Stimulated activated CD8-positive, alpha-beta memory T cell treated with anti-CD3 and anti-CD28 coated beads, Interleukin-12 subunit alpha, Interleukin-12 subunit beta, amount 100 ng/mL, for 24 hours (primary cell): ENCODE measurements at regions not wholly inside any gene's neighbourhood (a gene's known extent, or its start where the extent isn't known, plus 50 kb on each side); places are given as distances from the start of the nearest gene placed in this dataset.

Source experiments
- DNase-seq: peaks from one replicate; pipeline ENCODE4 v3.0.0-alpha.2; 2020; ENCODE audit errors: extremely low read depth

GRCh38 chr9:79140751-79141150 lies 431.0 kb upstream of the TLE4 start:
- no peak for DNase-seq

GRCh38 chr9:79143211-79143610 lies 428.6 kb upstream of the TLE4 start:
- no peak for DNase-seq

GRCh38 chr9:79145442-79145841 lies 426.3 kb upstream of the TLE4 start:
- DNase-seq: no peak

GRCh38 chr9:79149585-79149984 lies 422.2 kb upstream of the TLE4 start:
- no peak for DNase-seq

GRCh38 chr9:79151791-79152190 lies 420.0 kb upstream of the TLE4 start:
- DNase-seq: no peak

- no peak for DNase-seq
Measured at GRCh38 chr9:79152306-79152705, 419.5 kb upstream of the TLE4 start.

- DNase-seq: no peak
Measured at GRCh38 chr9:79154806-79155205, 417.0 kb upstream of the TLE4 start.

GRCh38 chr9:79155308-79155707 lies 416.5 kb upstream of the TLE4 start:
- DNase-seq: no peak

- no peak for DNase-seq
Measured at GRCh38 chr9:79163544-79163943, 408.2 kb upstream of the TLE4 start.

GRCh38 chr9:79164406-79164805 lies 407.4 kb upstream of the TLE4 start:
- no peak for DNase-seq

- no peak for DNase-seq
Measured at GRCh38 chr9:79165020-79165780, 406.6 kb upstream of the TLE4 start.

GRCh38 chr9:79166005-79166404 lies 405.8 kb upstream of the TLE4 start:
- DNase-seq: no peak

GRCh38 chr9:79170643-79171042 lies 401.1 kb upstream of the TLE4 start:
- DNase-seq: no peak

- DNase-seq: no peak
Measured at GRCh38 chr9:79173932-79174331, 397.8 kb upstream of the TLE4 start.

- DNase-seq: no peak
Measured at GRCh38 chr9:79176014-79176697, 395.6 kb upstream of the TLE4 start.

- no peak for DNase-seq
Measured at GRCh38 chr9:79184831-79185230, 386.9 kb upstream of the TLE4 start.

GRCh38 chr9:79185866-79186265 lies 385.9 kb upstream of the TLE4 start:
- DNase-seq: no peak

GRCh38 chr9:79189511-79189924 lies 382.2 kb upstream of the TLE4 start:
- DNase-seq: no peak

GRCh38 chr9:79193001-79193400 lies 378.8 kb upstream of the TLE4 start:
- no peak for DNase-seq

- DNase-seq: no peak
Measured at GRCh38 chr9:79193501-79194223, 378.1 kb upstream of the TLE4 start.

GRCh38 chr9:79195879-79196278 lies 375.9 kb upstream of the TLE4 start:
- DNase-seq: no peak

GRCh38 chr9:79196606-79197005 lies 375.2 kb upstream of the TLE4 start:
- no peak for DNase-seq

- no peak for DNase-seq
Measured at GRCh38 chr9:79200336-79200735, 371.4 kb upstream of the TLE4 start.
